ENCODE measurements at regions not wholly inside any gene's neighbourhood (a gene's known extent, or its start where the extent isn't known, plus 50 kb on each side); places are given as distances from the start of the nearest gene placed in this dataset.

- in situ Hi-C loops (cut with MboI; ENCODE audit: low pct_unique_long_range_greater_than_20kb, low sequenced_read_pairs, unreplicated experiment), result no loop called here
Observed at GRCh38 chr5:56433039-56433617, 200.0 kb upstream of the ANKRD55 start.

DNA sequence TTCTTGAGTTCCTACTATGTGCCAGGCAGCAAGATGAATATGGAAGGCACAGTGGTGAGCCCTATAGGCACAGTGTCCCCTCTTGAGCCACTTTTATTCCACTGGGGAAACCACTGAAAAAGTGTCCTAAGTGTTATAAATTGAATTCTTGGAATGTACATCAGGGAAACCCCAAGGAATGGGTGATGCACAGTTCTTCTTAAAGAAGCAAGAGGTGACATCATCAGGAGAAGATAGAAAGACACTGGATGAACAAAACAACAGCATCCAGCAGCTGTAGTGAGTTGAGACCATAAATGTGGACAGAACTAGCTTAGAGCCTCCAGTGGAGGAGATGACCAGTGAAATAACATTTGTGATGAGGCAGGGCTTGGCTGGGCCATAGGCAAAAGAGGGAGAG is 199.2 kb upstream of the ANKRD55 start:
- in situ Hi-C loops (cut with MboI; ENCODE audit: low pct_unique_long_range_greater_than_20kb, low sequenced_read_pairs, unreplicated experiment), result no loop called here
- no peak for TF ChIP-seq CTCF (IDR thresholded peaks at IDR 0.05; ENCODE audit: extremely low read depth, insufficient read depth, missing control alignments)

More at GRCh38 chr5:56433039-56433617, 200.0 kb upstream of the ANKRD55 start:
- no peak for DNase-seq (ENCODE audit: low spot score)
- TF ChIP-seq CTCF (IDR thresholded peaks at IDR 0.05; ENCODE audit: extremely low read depth, insufficient read depth, missing control alignments), result no peak

GRCh38 chr5:56430422-56430821 is 197.3 kb upstream of the ANKRD55 start:
- TF ChIP-seq CTCF (IDR thresholded peaks at IDR 0.05; ENCODE audit: extremely low read depth, insufficient read depth, missing control alignments), result no peak
- DNase-seq (ENCODE audit: low spot score), result no peak
- in situ Hi-C loops (cut with MboI; ENCODE audit: low pct_unique_long_range_greater_than_20kb, low sequenced_read_pairs, unreplicated experiment), result no loop called here

More for the DNA sequence above, 199.2 kb upstream of the ANKRD55 start:
- no peak for DNase-seq (ENCODE audit: low spot score)

- in situ Hi-C loops (cut with MboI; ENCODE audit: low pct_unique_long_range_greater_than_20kb, low sequenced_read_pairs, unreplicated experiment), result no loop called here
- no peak for DNase-seq (ENCODE audit: low spot score)
- no peak for TF ChIP-seq CTCF (IDR thresholded peaks at IDR 0.05; ENCODE audit: extremely low read depth, insufficient read depth, missing control alignments)
Observed at GRCh38 chr5:56429110-56429561, 196.0 kb upstream of the ANKRD55 start.

GRCh38 chr5:56426693-56427092 is 193.6 kb upstream of the ANKRD55 start:
- TF ChIP-seq CTCF (IDR thresholded peaks at IDR 0.05; ENCODE audit: extremely low read depth, insufficient read depth, missing control alignments), result no peak
- in situ Hi-C loops (cut with MboI; ENCODE audit: low pct_unique_long_range_greater_than_20kb, low sequenced_read_pairs, unreplicated experiment), result no loop called here
- no peak for DNase-seq (ENCODE audit: low spot score)

- TF ChIP-seq CTCF (IDR thresholded peaks at IDR 0.05; ENCODE audit: extremely low read depth, insufficient read depth, missing control alignments), result no peak
- DNase-seq (ENCODE audit: low spot score), result no peak
- in situ Hi-C loops (cut with MboI; ENCODE audit: low pct_unique_long_range_greater_than_20kb, low sequenced_read_pairs, unreplicated experiment), result no loop called here
Observed at GRCh38 chr5:56422076-56422762, 189.1 kb upstream of the ANKRD55 start.

Measured in GM13977 (cell line).